MM.1S (cell line): ENCODE measurements at regions not wholly inside any gene's neighbourhood (a gene's known extent, or its start where the extent isn't known, plus 50 kb on each side); places are given as distances from the start of the nearest gene placed in this dataset.

Experiments used
- DNase-seq: peaks from one replicate; pipeline ENCODE4 v3.0.0-alpha.2; 2015
- H2AFZ ChIP-seq: fragments of 300-600 bp; sonication (generic); 2 replicates; pipeline ENCODE4 v1.6.0; 2016; ENCODE audit warnings: antibody characterized with exemption, low read length
- H3F3A ChIP-seq: fragments of 300-600 bp; sonication (generic); 2 replicates; pipeline ENCODE4 v1.6.1; 2016; ENCODE audit warnings: mild to moderate bottlenecking, antibody characterized with exemption, low read length, moderate library complexity, mixed read lengths; ENCODE audit not compliant: insufficient read depth
- H3K27ac ChIP-seq: fragments of 300-600 bp; sonication (generic); 2 replicates; pipeline ENCODE4 v1.5.1; 2016; ENCODE audit warnings: mild to moderate bottlenecking, low read length
- H3K27me3 ChIP-seq: fragments of 300-600 bp; sonication (generic); replicated peaks from 2 replicates; pipeline ENCODE4 v1.6.0; 2016; ENCODE audit warnings: low read length; ENCODE audit not compliant: insufficient read depth
- H3K36me3 ChIP-seq: fragments of 300-600 bp; sonication (generic); replicated peaks from 2 replicates; pipeline ENCODE4 v1.6.1; 2016; ENCODE audit warnings: mild to moderate bottlenecking, low read length, mixed read lengths; ENCODE audit not compliant: insufficient read depth
- H3K4me1 ChIP-seq: fragments of 300-600 bp; sonication (generic); 2 replicates; pipeline ENCODE4 v1.6.1; 2016; ENCODE audit warnings: low read length, mixed read lengths
- H3K4me2 ChIP-seq: fragments of 300-600 bp; sonication (generic); 2 replicates; pipeline ENCODE4 v1.6.0; 2016; ENCODE audit warnings: low read depth, low read length
- H3K4me3 ChIP-seq: fragments of 300-600 bp; sonication (generic); 2 replicates; pipeline ENCODE4 v1.5.1; 2016; ENCODE audit warnings: low read length, mixed read lengths
- H3K79me2 ChIP-seq: fragments of 300-600 bp; sonication (generic); 2 replicates; pipeline ENCODE4 v1.6.1; 2016; ENCODE audit warnings: mixed run types, low read length, mixed read lengths
- H3K9ac ChIP-seq: fragments of 300-600 bp; sonication (generic); 2 replicates; pipeline ENCODE4 v1.6.1; 2016; ENCODE audit warnings: low read length, mixed read lengths
- H3K9me2 ChIP-seq: fragments of 300-600 bp; sonication (generic); replicated peaks from 2 replicates; pipeline ENCODE4 v1.6.1; 2016; ENCODE audit warnings: mild to moderate bottlenecking, low read length, mixed read lengths; ENCODE audit not compliant: insufficient read depth
- H3K9me3 ChIP-seq: fragments of 300-600 bp; sonication (generic); replicated peaks from 2 replicates; pipeline ENCODE4 v1.6.1; 2016; ENCODE audit warnings: mild to moderate bottlenecking, low read length, mixed read lengths; ENCODE audit not compliant: insufficient read depth
- H4K20me1 ChIP-seq: fragments of 300-600 bp; sonication (generic); 2 replicates; pipeline ENCODE4 v1.6.1; 2016; ENCODE audit warnings: mild to moderate bottlenecking, low read length, moderate library complexity, mixed read lengths; ENCODE audit not compliant: insufficient read depth
- CTCF ChIP-seq: fragments of 300-600 bp; sonication (generic); IDR thresholded peaks from 2 replicates; pipeline ENCODE4 v1.5.1; 2016; ENCODE audit warnings: antibody characterized with exemption, low read length, mixed read lengths
- EZH2 ChIP-seq: fragments of 300-600 bp; sonication (generic); optimal IDR thresholded peaks from 2 replicates; pipeline ENCODE3; 2017; ENCODE audit warnings: low read depth, mild to moderate bottlenecking, antibody characterized with exemption, low read length, mixed read lengths
- EZH2phosphoT487 ChIP-seq: fragments of 300-600 bp; sonication (generic); IDR thresholded peaks from 2 replicates; pipeline ENCODE4 v1.6.1; 2018; ENCODE audit warnings: antibody characterized with exemption, low read length

DNA sequence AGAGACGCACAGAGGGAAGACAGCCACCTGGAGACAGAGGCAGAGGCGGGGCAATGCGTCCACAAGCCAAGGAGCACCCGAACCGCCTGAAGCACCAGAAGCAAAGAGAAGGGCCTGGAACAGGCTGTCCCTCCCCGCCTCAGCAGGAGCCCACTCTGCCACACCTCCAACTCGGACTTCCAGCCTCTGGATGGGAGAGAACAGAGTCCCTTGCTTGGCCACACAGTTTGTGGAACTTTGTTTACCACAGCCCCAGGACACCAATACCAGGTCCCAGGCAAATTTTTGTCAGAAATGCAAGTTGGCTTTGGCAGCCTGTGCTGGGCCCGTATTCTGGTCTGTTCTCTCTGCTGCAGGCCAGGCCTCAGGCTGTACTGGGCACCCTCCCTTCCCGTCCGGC is 87.5 kb upstream of the RPS6KA2 start:
- no peaks in the 10 kb centered on the region for H3K9me2 ChIP-seq
- no peak overlapping the region for H2AFZ ChIP-seq
- H3K36me3 ChIP-seq, result no peaks in the 10 kb centered on the region
- DNase-seq, result no peak
- H4K20me1 ChIP-seq, result no peaks in the 10 kb centered on the region
- no peak overlapping the region for H3K27ac ChIP-seq
- H3K4me3 ChIP-seq, result no peak overlapping the region
- TF ChIP-seq EZH2, result no peak
- no peak for TF ChIP-seq CTCF
- no peaks in the 10 kb centered on the region for H3K9me3 ChIP-seq
- no peaks in the 10 kb centered on the region for H3K27me3 ChIP-seq
- no peak overlapping the region for H3K4me2 ChIP-seq
- H3K9ac ChIP-seq, result no peak overlapping the region
- H3K4me1 ChIP-seq, result no peaks in the 10 kb centered on the region
- no peaks in the 10 kb centered on the region for H3F3A ChIP-seq
- H3K79me2 ChIP-seq, result no peaks in the 10 kb centered on the region

- H3F3A ChIP-seq, result no peaks in the 10 kb centered on the region
- TF ChIP-seq EZH2 (no peak), CTCF (no peak)
- H3K9ac ChIP-seq, result no peak overlapping the region
- no peak overlapping the region for H3K4me3 ChIP-seq
- H3K27ac ChIP-seq, result no peak overlapping the region
- no peak overlapping the region for H3K4me2 ChIP-seq
- H3K4me1 ChIP-seq, result no peaks in the 10 kb centered on the region
- no peaks in the 10 kb centered on the region for H3K79me2 ChIP-seq
- H3K36me3 ChIP-seq, result no peaks in the 10 kb centered on the region
- no peak overlapping the region for H2AFZ ChIP-seq
- H3K27me3 ChIP-seq, result no peaks in the 10 kb centered on the region
- H3K9me3 ChIP-seq, result no peaks in the 10 kb centered on the region
- DNase-seq, result no peak
- H3K9me2 ChIP-seq, result no peaks in the 10 kb centered on the region
- H4K20me1 ChIP-seq, result no peaks in the 10 kb centered on the region
Observed at GRCh38 chr6:166714187-166714510, 87.1 kb upstream of the RPS6KA2 start.

DNA sequence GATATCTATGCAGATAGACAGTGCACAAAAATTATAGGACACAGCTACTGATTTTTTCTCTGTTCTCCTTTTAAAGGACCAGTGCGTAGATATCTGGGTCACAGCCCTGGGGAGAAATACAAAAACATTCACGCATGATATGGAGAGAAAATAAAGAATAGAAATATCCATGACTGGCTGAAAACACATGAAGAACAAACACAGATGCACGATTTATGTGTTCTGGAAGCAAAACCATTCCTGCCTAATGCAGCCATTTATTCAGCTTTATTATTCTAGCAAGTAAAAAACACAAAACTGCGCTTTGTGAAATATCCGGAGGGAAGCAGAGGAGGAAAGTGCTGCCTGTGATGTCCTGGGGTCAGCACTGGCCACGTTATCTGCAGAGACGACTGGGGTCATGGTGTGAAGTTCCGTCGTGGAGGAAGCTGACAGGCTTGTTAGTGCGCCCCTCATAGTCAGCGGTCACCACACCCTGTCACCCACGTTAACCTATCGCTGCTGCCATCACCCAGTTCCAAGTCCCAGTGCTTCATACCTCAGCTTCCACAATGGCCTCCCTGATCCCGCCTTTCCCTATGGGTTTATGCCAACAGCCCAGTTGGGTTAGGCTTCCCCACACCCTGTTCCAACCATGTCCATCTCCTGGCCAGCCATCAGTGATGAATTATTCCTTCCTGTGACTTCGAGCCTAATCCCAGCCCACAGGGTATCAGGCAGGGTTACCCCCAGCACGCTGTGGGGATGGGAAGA is 86.6 kb upstream of the RPS6KA2 start:
- Histone ChIP-seq H3K4me1 (no peaks in the 10 kb centered on the region), H3K4me2 (no peak overlapping the region), H3K9ac (no peak overlapping the region), H3K4me3 (no peak overlapping the region), H3K27me3 (no peaks in the 10 kb centered on the region), H3K9me2 (no peaks in the 10 kb centered on the region), H3K9me3 (no peaks in the 10 kb centered on the region), H3F3A (no peaks in the 10 kb centered on the region), H3K27ac (no peak overlapping the region), H2AFZ (no peak overlapping the region), H3K36me3 (no peaks in the 10 kb centered on the region), H3K79me2 (no peaks in the 10 kb centered on the region), H4K20me1 (no peaks in the 10 kb centered on the region)
- DNase-seq, result no peak
- TF ChIP-seq EZH2phosphoT487, result no peak
- no peak for TF ChIP-seq CTCF
- TF ChIP-seq EZH2, result no peak
